ENCODE measurements at regions not wholly inside any gene's neighbourhood (a gene's known extent, or its start where the extent isn't known, plus 50 kb on each side); places are given as distances from the start of the nearest gene placed in this dataset.

GRCh38 chr10:3537518-3537917, 247.5 kb downstream of the KLF6 start:
- no peak for DNase-seq

GRCh38 chr10:3535001-3535400, 250.0 kb downstream of the KLF6 start:
- DNase-seq: no peak

GRCh38 chr10:3534433-3534832, 250.6 kb downstream of the KLF6 start:
- no peak for DNase-seq

GRCh38 chr10:3533296-3533695, 251.7 kb downstream of the KLF6 start:
- no peak for DNase-seq

GRCh38 chr10:3532644-3533043, 252.4 kb downstream of the KLF6 start:
- DNase-seq: no peak

- DNase-seq: no peak
These were observed 253.3 kb downstream of the KLF6 start for GRCh38 chr10:3531670-3532069.

- no peak for DNase-seq
These were observed 254.0 kb downstream of the KLF6 start for GRCh38 chr10:3530783-3531645.

- no peak for DNase-seq
These were observed 254.7 kb downstream of the KLF6 start for GRCh38 chr10:3530346-3530745.

- no peak for DNase-seq
These were observed 255.3 kb downstream of the KLF6 start for GRCh38 chr10:3529691-3530090.

GRCh38 chr10:3528823-3529403, 256.1 kb downstream of the KLF6 start:
- no peak for DNase-seq

- DNase-seq: no peak
These were observed 256.7 kb downstream of the KLF6 start for GRCh38 chr10:3528271-3528670.

- DNase-seq: no peak
These were observed 257.1 kb downstream of the KLF6 start for GRCh38 chr10:3527869-3528268.

GRCh38 chr10:3526727-3527501, 258.1 kb downstream of the KLF6 start:
- DNase-seq: no peak

GRCh38 chr10:3525832-3526449, 259.1 kb downstream of the KLF6 start:
- no peak for DNase-seq

- no peak for DNase-seq
These were observed 260.7 kb downstream of the KLF6 start for GRCh38 chr10:3524086-3524960.

- no peak for DNase-seq
These were observed 261.5 kb downstream of the KLF6 start for GRCh38 chr10:3523309-3524050.

GRCh38 chr10:3516923-3517255, 268.1 kb downstream of the KLF6 start:
- no peak for DNase-seq

- no peak for DNase-seq
These were observed 268.6 kb downstream of the KLF6 start for GRCh38 chr10:3516234-3516922.

- DNase-seq: no peak
These were observed 270.3 kb downstream of the KLF6 start for GRCh38 chr10:3514691-3515090.

- DNase-seq: peak in 1 of 2 experiments; percentile 41
These were observed 272.7 kb downstream of the KLF6 start for GRCh38 chr10:3512263-3512662.

- DNase-seq: no peak
These were observed 273.5 kb downstream of the KLF6 start for GRCh38 chr10:3511483-3511882.
